Activated CD4-positive, alpha-beta T cell treated with anti-CD3 and anti-CD28 coated beads, Interleukin-2, Interleukin-6, amounts not matched to agents 100 ng/mL and 50 ng/mL, durations not matched to agents 16 hours and 8 hours (primary cell): ENCODE measurements at regions not wholly inside any gene's neighbourhood (a gene's known extent, or its start where the extent isn't known, plus 50 kb on each side); places are given as distances from the start of the nearest gene placed in this dataset.
"Not testable (repeated sequence)": the region's sequence is repeated elsewhere in the genome, so short reads cannot be mapped to it uniquely, and the experiment has no call there.

Experiments
- DNase-seq: peaks from one replicate; pipeline ENCODE4 v3.0.0-alpha.2; 2020

DNA sequence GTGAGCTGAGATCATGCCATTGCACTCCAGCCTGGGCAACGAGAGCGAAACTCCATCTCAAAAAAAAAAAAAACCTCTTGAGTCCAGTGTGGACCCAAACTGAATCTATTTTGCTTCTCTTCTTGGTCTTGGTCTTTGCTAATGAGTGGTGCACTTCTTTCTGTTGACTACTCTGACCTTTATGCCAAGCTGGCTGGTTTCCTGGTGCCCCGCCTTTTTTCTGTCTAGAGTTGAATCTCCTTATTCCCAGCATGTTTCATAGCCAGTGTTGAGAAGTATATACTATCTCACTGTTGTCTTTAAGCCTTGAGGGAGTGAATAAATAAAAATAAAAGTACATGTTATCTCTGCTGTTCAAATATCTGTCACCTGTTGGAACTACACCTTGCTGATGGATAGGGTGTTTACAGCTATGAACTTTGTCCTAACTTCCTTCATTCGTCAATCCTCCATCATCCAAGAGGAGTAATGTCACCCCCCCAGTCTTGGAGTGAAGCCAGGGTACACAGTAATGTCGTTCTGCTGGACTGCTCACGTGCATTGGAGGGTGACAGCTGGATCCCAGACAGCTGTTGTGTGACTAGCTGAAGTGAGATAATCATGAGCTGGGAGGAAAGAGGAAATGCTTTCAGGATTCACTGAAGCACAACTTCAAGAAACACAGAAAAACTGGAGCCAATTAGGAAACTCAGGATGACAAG lies 99.3 kb upstream of the PRKG2 start:
- no peak for DNase-seq

DNA sequence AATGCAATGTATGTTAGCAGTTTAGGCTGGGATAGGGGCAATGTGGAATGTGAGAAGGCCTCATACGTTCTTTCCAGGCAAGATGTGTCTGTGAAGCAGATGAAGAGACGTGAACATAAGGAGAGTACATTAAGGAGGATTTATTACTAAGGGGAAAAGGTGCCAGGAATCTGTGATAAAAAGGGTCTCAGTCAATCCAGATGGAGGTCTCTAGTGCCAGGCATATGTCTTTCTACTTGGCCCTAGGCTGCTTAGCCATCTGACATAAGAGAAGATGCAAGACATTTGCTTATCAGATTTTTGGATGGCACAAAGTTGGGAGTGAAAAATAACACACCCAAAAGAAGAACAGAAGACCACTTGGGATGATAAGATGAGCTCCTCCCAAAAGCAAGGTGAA lies 93.0 kb upstream of the PRKG2 start:
- DNase-seq: no peak

DNA sequence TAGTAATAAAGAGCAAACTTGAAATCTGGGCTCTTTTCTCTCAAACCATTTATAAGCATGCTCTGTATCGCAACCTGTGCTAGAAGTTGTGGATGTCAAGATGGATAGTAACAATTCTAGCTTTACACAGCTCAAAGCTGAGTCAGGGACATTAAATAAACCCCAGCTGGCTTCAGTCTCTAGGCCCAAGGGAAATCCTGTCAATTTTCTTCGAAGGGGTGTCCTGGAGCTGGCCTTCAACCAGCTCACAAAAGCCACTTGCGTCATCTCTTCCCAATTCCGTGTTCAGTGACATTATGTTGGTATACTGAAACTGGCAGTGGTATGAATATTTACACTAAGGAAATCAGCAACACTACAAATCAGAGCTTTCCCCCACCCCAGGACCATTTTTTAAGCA lies 89.8 kb upstream of the PRKG2 start:
- DNase-seq: no peak

DNA sequence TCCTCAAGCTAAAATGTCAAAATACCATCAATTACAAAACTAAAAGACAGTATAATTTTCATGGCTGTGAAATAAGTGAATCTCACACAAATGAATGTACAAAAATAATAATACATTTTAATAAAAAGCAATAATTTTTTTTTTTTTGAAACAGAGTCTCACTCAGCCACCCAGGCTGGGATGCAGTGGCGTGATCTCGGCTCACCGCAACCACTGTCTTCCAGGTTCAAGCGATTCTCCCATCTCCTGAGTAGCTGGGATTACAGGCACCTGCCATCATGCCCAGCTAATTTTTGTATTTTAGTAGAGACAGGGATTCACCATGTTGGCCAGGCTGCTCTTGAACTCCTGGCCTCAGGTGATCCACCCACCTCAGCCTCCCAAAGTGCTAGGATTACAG lies 85.3 kb upstream of the PRKG2 start:
- not testable (repeated sequence) for DNase-seq

GRCh38 chr4:81290813-81291212 lies 75.8 kb upstream of the PRKG2 start:
- no peak for DNase-seq

GRCh38 chr4:81287101-81287500 lies 72.1 kb upstream of the PRKG2 start:
- DNase-seq: no peak

DNA sequence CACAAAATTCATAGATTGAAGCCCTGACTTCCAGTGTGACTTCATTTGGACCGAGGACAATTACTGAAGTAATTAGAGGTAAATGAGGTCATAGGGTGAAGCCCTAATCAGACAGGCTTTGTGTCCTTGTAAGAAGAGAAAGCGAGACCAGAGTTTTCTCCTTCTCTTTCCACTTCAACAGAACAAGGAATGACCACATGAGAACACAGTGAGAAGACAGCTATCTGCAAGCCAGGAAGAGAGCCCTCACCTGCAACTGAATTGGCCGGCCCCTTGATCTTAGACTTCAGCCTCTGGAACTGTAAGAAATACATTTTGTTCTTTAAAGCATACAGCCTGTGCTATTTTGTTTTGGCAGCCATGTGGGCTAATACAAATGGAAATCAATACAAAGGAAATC lies 67.1 kb upstream of the PRKG2 start:
- DNase-seq: no peak

GRCh38 chr4:81274460-81274859 lies 59.4 kb upstream of the PRKG2 start:
- no peak for DNase-seq

DNA sequence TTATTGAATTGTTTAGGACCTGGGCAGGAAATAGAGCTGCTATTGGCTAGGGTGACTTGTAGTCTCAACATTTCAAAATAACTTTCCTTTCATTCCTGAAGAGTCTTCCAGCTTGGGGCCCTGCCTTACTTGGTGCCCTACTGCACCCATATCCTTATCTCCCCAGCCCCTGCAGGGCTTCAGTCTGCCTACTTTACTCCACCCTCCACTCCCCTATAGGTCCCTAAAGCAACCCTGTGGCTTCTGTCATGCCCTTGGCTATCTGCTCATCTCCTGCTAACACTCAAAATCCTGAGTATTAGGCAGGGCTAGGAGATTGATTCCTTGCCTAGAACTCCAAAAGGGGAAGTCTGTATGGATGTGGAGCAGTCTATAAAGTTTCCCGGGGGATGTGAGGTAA lies 57.6 kb upstream of the PRKG2 start:
- DNase-seq: no peak
